VCaP (cell line): ENCODE measurements at regions not wholly inside any gene's neighbourhood (a gene's known extent, or its start where the extent isn't known, plus 50 kb on each side); places are given as distances from the start of the nearest gene placed in this dataset.

Experiments
- H3K27ac ChIP-seq: fragments of 450-650 bp; 2 replicates; pipeline ENCODE4 v1.5.1; 2017
- TF ChIP-seq, protein P1 (sequence below): fragments of 450-650 bp; conservative IDR thresholded peaks from 2 replicates; pipeline ENCODE4 v1.5.1; 2017; ENCODE audit warnings: mild to moderate bottlenecking, moderate library complexity

DNA sequence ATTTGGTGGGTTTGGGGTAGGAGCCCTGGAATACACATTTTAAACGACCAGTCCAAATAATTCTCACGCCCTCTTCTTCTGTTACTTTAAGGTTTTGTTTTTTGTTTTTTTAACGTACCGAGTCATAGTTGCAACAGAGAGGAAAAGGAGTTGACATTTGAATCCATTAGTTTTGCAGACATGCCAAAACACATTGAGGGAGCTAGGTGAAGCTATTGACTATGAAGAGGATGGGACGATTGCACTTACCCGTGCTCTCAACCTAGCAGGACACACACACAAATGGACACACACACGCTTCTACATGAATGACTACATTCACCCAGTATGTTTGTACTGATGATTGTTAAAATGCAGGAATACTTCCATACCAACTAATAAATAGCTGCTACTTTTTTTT, 54.3 kb upstream of the CIT start:
- peak overlapping the region; percentile 99 for H3K27ac ChIP-seq
- TF ChIP-seq, protein P1, sequence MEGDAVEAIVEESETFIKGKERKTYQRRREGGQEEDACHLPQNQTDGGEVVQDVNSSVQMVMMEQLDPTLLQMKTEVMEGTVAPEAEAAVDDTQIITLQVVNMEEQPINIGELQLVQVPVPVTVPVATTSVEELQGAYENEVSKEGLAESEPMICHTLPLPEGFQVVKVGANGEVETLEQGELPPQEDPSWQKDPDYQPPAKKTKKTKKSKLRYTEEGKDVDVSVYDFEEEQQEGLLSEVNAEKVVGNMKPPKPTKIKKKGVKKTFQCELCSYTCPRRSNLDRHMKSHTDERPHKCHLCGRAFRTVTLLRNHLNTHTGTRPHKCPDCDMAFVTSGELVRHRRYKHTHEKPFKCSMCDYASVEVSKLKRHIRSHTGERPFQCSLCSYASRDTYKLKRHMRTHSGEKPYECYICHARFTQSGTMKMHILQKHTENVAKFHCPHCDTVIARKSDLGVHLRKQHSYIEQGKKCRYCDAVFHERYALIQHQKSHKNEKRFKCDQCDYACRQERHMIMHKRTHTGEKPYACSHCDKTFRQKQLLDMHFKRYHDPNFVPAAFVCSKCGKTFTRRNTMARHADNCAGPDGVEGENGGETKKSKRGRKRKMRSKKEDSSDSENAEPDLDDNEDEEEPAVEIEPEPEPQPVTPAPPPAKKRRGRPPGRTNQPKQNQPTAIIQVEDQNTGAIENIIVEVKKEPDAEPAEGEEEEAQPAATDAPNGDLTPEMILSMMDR, result no peak

DNA sequence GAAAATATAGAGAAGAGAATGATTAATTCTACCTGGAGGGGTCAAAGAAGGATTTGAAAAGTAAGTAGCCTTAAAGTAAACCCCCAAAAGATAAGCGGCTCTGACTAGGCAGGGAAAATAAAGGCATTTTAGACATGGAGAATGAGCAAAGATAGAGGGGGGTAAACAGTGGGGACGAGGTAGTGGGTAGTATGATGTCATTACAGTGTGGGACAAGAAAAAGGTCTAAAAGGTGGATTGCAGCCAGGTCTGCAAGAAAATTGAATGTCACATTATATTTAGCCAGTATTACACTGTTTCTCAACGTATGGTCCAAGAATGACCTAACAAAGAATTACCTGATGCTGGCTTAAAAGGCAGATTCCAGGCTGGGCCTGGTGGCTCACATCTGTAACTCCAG, 55.8 kb upstream of the CIT start:
- TF ChIP-seq, protein P1, result no peak
- H3K27ac ChIP-seq, result peak overlapping the region; percentile 99; the same call in 1 of the 2 replicates

DNA sequence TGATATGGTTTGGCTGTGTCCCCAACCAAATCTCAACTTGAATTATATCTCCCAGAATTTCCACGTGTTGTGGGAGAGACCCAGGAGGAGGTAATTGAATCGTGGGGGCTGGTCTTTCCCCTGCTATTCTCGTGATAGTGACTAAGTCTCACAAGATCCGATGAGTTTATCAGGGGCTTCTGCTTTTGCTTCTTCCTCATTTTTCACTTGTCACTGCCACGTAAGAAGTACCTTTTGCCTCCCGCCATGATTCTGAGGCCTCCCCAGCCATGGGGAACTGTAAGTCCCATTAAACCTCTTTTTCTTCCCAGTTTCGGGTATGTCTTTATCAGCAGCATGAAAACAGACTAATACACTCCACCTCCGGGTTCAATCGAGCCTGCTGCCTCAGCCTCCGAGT, 54.3 kb upstream of the BICDL1 start:
- H3K27ac ChIP-seq, result peak overlapping the region; percentile 49

DNA sequence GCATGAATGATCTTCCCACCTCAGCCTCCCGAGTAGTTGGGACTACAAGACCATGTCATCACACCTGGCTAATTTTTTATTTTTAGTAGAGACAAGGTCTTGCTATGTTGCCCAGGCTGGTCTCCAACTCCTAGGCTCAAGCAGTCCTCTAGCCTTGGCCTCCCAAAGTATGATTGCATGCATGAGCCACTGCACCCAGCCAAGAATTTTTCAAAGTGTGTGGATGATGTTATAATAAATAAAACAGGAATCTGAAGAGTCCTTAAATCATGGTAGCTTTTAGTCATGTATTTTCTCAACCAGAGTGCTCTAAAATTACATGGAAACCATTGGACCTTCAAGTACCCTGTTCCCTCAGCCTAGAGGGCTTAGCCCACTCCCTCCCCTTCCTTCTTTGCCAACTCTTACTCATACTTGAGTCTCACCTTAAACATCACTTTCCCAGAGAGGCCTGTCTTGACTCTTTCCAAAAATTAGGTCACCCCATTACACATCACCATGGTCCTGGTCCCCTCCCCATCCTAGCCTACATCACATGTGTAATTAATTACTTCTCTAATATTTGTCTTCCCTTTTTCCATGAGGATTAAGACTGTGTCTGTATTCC, 52.2 kb upstream of the BICDL1 start:
- no peak overlapping the region for H3K27ac ChIP-seq
- TF ChIP-seq, protein P1, result no peak

DNA sequence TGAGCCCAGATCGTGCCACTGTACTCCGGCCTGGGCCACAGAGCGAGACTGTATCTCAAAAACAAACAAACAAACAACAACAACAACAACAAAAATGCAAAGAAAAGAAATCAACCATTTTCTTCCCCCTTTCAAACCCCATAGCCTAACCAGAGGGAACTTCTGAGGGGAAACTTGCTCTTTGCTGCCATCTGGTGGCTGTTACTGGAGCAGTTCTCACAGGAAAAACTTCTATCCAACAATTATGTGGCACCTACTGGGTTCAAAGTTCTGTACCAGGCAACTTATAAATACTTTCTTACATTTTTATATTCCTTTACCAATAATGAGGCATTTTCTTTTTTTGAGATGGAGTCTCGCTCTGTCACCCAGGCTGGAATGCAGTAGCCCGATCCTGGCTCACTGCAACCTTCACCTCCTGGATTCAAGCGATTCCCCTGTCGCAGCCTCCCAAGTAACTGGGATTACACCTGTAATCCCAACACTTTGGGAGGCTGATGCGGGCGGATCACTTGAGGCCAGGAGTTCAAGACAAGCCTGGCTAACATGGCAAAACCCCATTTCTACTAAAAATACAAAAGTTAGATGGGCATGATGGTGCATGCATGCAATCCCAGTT, 50.9 kb upstream of the BICDL1 start:
- TF ChIP-seq, protein P1, result peak; percentile 91
- no peak overlapping the region; the same call in 1 of the 2 replicates for H3K27ac ChIP-seq
